CD4-positive, alpha-beta T cell treated with Interleukin-17A for 1 hour (primary cell): ENCODE measurements at regions not wholly inside any gene's neighbourhood (a gene's known extent, or its start where the extent isn't known, plus 50 kb on each side); places are given as distances from the start of the nearest gene placed in this dataset.

ENCODE experiments used
- DNase-seq: peaks from one replicate; pipeline ENCODE4 v3.0.0-alpha.2; 2020

DNA sequence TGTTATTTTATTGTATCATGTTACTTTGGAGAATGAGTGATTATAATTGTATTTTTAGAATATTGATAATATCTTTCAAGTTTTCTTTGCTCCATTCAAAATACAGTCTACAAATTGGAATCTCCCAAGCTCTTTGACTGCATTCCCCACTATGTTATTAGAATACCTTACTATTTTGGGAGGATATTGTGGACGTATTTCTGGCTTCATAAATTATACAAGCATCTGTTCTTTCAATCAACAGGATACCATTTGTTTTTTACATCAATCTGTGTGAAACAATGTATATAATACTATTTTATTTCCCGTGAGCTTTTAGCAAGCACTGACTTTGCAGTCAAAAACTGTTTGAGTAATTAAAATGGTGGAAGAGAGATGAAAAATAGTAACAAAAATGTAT, 226.5 kb downstream of the PTPRC start:
- no peak for DNase-seq

DNA sequence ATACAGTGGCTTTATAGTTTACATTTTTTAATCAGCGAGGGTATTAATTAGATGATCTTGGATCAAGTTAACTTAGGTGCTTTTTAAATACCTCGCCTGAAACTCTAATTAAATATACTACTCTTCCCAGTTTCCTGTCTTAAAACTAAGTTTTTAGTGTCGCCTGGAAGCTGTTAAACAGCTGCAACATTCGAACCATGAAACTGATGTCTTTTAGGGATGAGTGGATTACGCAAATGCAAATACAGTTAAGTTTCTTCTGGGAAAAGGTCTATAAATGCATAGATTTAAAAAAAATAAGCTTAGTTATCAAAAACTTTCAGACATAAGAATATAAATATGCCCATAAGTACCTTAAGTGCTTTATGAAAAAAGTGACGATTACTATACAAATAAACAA, 228.3 kb downstream of the PTPRC start:
- DNase-seq: no peak

- DNase-seq: no peak
Measured at GRCh38 chr1:198873696-198874230, 234.9 kb downstream of the PTPRC start.

- no peak for DNase-seq
Measured at GRCh38 chr1:198876371-198876871, 237.6 kb downstream of the PTPRC start.

- DNase-seq: no peak
Measured at GRCh38 chr1:198878566-198878965, 239.7 kb downstream of the PTPRC start.

DNA sequence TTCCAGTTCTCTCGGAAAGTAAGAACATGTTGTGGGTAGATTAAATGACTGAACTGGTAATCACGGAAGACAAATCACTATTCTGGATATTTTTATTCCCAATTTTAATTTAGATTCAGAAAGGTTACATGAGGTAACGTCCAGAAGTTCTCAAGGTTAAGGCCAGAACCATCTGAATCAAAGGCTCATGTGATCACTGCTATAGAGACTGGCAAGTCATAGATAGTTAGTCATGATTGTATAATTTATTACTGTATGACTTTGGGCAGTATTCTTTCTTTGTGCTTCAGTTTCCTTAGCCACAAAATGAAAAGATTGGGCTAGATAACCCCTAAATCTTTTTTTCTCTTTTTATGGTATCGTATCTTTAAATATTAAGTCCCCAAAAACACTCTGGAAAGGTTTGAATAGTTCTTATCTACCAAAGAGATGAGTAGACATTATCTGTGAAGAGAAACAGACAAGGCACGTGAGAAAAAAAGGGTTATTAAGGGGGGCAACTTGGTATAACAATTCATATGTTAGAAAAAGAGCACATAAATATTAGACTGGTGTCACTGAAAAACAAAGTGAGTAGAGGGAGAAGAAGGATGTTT, 241.0 kb downstream of the PTPRC start:
- no peak for DNase-seq

- DNase-seq: no peak
Measured at GRCh38 chr1:198880397-198880796, 241.6 kb downstream of the PTPRC start.

GRCh38 chr1:198880818-198881597, 242.2 kb downstream of the PTPRC start:
- DNase-seq: no peak

DNA sequence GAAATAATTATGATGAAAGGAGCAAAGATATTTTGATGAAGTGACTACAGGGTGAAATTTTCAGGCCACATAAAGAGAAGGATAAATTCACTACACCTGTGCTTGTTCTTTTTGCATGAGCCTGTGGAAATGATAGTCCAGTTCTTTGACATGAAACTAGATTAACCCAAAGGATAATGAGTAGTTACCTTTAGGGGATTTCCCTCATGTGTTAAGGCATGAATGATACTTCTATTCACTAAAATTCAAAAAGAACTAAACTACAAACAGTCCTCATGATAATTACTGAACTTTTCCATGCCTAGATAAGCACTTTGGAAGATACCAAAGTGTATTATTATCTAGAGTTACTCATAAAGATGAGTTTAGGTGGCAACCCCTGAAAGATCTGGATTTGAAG, 244.3 kb downstream of the PTPRC start:
- DNase-seq: no peak

- DNase-seq: no peak
Measured at GRCh38 chr1:198887866-198888265, 249.0 kb downstream of the PTPRC start.

DNA sequence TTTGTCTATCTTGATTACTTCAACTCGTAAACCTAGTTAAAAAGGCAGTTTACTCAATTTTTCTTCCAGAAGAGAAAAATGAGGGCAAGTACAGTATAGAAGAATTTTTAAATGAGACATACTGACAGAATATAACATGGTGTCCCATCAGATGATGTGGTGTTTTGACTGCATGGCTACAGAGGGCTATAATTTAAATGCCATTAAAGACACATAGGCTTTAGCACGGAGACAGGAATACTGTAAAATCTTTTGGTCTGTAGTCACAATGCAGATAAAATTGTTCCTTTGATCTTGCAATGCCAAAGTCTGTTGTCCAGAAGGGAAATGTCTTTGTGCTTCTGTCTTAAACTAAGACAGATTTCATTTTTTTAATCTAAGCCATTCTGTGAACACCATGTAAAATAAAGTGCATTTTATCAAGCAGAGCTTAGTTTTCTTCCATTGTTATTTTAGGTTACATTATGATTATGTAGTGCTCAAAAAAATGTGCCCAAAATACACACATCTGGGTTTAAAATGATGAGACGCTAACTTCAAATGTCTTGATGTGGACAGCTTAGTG, 249.6 kb downstream of the PTPRC start:
- DNase-seq: no peak

DNA sequence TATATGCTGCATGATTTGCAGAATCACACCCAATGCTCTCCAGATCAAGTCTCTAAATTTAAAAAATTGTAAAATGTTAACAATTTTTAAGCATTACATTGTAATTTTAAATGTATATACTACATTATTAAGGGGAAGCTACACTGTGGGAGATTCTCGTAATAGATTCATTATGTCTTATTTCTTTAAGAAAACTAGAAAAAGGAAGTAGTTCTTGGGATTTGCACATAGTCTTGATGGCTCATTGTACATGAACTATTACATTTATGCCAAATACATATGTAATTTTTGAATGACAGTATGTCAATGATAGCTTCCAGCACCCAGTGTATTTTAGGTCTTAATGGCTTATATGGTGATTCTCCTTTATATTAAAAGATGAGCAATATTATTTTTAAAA, 250.3 kb downstream of the PTPRC start:
- no peak for DNase-seq

DNA sequence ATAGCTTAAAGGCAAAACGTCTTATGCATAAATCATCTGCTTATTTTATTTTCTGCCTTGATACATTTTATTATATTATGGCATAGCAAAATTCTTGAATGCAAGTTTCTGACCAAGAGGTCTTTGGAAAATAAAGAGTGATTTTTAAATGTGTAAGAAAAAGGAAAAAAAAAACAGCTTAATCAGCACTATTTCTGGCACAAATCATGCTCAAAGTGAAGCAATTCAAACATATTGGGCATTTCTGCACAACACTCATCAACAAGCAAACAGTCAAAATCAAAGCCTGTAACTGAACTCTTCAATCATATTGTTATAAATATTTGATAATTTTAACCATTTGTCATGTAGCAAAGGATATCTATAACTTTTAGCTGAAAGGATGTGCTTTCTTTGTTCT, 250.9 kb downstream of the PTPRC start:
- no peak for DNase-seq

DNA sequence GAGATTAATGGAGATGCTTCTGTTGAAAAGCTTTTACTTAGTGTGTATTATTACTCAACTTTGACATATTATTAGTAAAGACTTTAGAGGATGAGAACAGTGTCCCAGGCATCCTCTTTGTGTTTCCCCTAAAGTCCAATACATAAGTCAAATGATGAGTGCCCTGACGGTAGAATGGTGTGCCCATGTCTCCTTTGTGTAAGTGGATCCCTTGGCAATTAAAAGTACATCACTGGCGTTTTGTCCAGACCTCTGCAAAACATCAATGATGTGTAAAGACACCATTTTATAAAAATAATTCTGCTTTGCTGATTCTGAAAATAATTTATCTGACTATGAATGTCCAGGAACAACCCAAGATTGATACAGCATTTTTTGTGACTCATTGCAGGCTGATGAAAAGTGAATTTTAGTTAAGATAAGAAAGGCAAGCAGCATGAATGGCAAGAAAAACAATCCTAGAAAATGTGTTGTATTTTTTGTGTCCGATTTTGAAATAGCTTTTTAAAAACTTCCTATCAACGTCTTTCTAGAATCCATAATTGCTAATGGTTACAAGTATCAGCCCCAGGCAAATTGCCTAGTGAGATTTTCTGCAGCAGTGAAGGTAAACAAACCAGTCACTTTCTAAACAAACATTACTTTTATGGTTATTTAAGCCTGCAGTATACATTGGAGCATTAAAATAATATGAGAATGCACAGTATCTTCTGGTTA, 251.5 kb downstream of the PTPRC start:
- DNase-seq: no peak

- no peak for DNase-seq
Measured at GRCh38 chr1:198892065-198892464, 253.2 kb downstream of the PTPRC start.

- no peak for DNase-seq
Measured at GRCh38 chr1:198893141-198893540, 254.3 kb downstream of the PTPRC start.

DNA sequence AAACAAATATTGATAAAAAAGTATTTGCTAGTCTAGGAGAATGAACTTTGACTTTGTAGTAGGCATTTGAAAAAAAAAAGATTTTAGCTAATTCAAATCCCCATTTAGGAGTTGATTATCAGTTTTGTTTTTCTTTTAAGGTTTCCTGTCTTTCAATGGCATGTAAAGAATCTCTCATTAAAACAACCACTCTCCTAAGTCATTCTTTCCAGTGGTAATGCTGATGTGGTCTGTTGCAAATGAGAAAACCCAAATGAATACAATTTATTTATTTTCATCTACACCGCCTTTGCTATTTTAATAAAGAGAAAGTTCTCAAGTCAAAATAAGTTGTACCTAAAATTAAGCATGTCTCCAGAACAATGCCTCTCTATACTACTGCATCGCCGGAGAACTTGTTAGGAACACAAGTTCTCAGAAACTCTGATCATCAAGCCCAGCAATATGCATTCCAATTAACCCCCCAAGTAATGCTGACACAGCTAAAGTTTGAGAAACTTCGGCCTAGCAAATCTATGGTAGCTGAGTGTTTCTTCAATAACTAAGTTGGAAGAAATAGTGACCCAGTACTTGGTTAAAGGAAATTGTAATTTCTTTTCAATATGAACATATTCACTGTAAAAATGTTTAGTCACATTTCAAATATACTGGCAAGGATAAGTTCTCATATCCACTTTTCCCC, 255.1 kb downstream of the PTPRC start:
- no peak for DNase-seq

DNA sequence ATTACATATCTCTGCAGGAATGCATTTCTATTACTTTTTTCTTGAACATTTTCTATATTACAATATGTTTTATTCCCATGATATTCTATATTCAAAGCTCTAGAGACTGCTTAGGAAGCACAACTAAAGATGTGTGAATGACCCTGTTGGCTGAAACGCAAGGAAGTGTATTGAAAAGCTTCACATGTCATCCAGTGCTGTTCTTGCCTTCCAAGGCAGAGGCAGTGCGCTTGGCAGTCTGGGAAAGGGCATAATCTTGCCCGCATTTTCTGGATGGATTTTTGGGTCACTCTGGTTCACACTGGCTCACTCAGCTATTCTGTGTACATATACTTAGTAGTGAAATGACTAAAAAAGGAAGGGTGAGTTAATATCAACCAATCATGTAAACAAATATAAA, 262.4 kb downstream of the PTPRC start:
- DNase-seq: no peak

DNA sequence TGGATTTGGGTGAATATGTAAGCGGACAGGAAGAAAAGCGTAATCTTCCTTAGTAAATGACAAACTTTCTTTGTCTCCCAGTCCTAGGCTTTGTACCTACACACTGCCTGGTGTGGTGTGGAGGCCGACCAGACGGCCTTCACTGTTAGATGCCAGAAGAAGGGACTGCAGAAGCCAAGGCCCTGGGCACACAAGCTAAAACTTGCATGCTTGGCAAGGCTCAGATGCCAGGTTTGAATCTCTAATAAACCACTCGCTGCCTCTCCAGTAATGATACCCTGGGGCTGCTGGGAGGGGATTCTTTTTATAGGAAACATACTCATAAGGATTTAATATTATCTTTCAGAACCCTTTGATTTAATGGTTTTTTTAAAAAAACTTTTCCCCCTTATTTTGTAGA, 263.8 kb downstream of the PTPRC start:
- no peak for DNase-seq

GRCh38 chr1:198903203-198903602, 264.4 kb downstream of the PTPRC start:
- DNase-seq: no peak

- DNase-seq: no peak
Measured at GRCh38 chr1:198903621-198904020, 264.8 kb downstream of the PTPRC start.

GRCh38 chr1:198904321-198904720, 265.5 kb downstream of the PTPRC start:
- DNase-seq: no peak
